ENCODE measurements at regions not wholly inside any gene's neighbourhood (a gene's known extent, or its start where the extent isn't known, plus 50 kb on each side); places are given as distances from the start of the nearest gene placed in this dataset.

GRCh38 chr1:38250356-38250755 is 203.8 kb upstream of the POU3F1 start:
- TF ChIP-seq PPARA (CRISPR knock-in tag; IDR thresholded peaks at IDR 0.05; ENCODE audit: borderline replicate concordance), result no peak
- no peak for TF ChIP-seq POU6F1 (CRISPR knock-in tag; IDR thresholded peaks at IDR 0.05; ENCODE audit: borderline replicate concordance, low read depth)
- no peak for TF ChIP-seq RARB (CRISPR knock-in tag; IDR thresholded peaks at IDR 0.05)
- no peak for TF ChIP-seq ZNF8 (CRISPR knock-in tag; IDR thresholded peaks at IDR 0.05)
- no peak for TF ChIP-seq TCF4 (CRISPR knock-in tag; IDR thresholded peaks at IDR 0.05; ENCODE audit: borderline replicate concordance)
- no peak for TF ChIP-seq PATZ1 (CRISPR knock-in tag; IDR thresholded peaks at IDR 0.05; ENCODE audit: borderline replicate concordance)
- no peak for TF ChIP-seq GLIS3 (CRISPR knock-in tag; IDR thresholded peaks at IDR 0.05)

Measured in SK-N-SH treated with all-trans-retinoic acid at 6 μM for 48 hours (cell line).